IMR-90 (cell line): ENCODE measurements at regions not wholly inside any gene's neighbourhood (a gene's known extent, or its start where the extent isn't known, plus 50 kb on each side); places are given as distances from the start of the nearest gene placed in this dataset.

Experiments used
- ATAC-seq: fragments of 200-7000 bp; cut with Tn5 transposase; 2 replicates; pipeline ENCODE4 v1.9.1; 2020; ENCODE audit warnings: low read depth, mild to moderate bottlenecking, moderate library complexity
- BruUV-seq: library from RNA; stranded (reverse); fragments of 400-500 nt; replicated peaks from 2 replicates; lab custom pipeline; 2021; lab: Mats Ljungman, UMichigan
- CTCF ChIA-PET: fragments of 300-600 bp; formaldehyde crosslinking; extraction: SDS; loops from one replicate; lab custom pipeline; 2021; ENCODE audit warnings: antibody characterized with exemption; lab: Yijun Ruan, JAX
- POLR2A ChIA-PET: fragments of 300-600 bp; sonication (Branson Sonifier 250); formaldehyde crosslinking; loops from one replicate; lab custom pipeline; 2022; ENCODE audit warnings: antibody characterized with exemption; ENCODE audit not compliant: unreplicated experiment; lab: Charles Lee
- DNase-seq: peaks from one replicate; pipeline ENCODE4 v3.0.0; 2013
- H2AFZ ChIP-seq: replicated peaks from 2 replicates; pipeline ENCODE3; 2013; ENCODE audit warnings: low read length, mild to moderate bottlenecking; ENCODE audit not compliant: poor library complexity
- H2AK5ac ChIP-seq: 2 replicates; pipeline ENCODE4 v1.6.1; 2013; ENCODE audit warnings: low read depth, low read length, inconsistent platforms
- H2AK9ac ChIP-seq: replicated peaks from 2 replicates; pipeline ENCODE3; 2013; ENCODE audit warnings: mild to moderate bottlenecking, low read depth, low read length, moderate library complexity; ENCODE audit not compliant: poor library complexity
- H2BK120ac ChIP-seq: 2 replicates; pipeline ENCODE4 v1.6.1; 2013; ENCODE audit warnings: low read depth, low read length, inconsistent platforms
- H2BK15ac ChIP-seq: 3 replicates; pipeline ENCODE4 v1.6.1; 2013; ENCODE audit warnings: low read depth, low read length, inconsistent platforms
- H2BK20ac ChIP-seq: 2 replicates; pipeline ENCODE4 v1.6.1; 2013; ENCODE audit warnings: low read depth, mild to moderate bottlenecking, inconsistent platforms, low read length, moderate library complexity
- H2BK5ac ChIP-seq: 2 replicates; pipeline ENCODE4 v1.6.1; 2013; ENCODE audit warnings: mild to moderate bottlenecking, low read depth, low read length, inconsistent platforms; ENCODE audit not compliant: poor library complexity, severe bottlenecking
- H3K14ac ChIP-seq: replicated peaks from 2 replicates; pipeline ENCODE4 v1.6.1; 2013; ENCODE audit warnings: low read depth, low read length, inconsistent platforms
- H3K18ac ChIP-seq: 2 replicates; pipeline ENCODE4 v1.6.1; 2013; ENCODE audit warnings: low read depth, low read length, control low read depth
- H3K23ac ChIP-seq: 2 replicates; pipeline ENCODE4 v1.6.1; 2013; ENCODE audit warnings: low read depth, low read length, inconsistent platforms
- H3K27ac ChIP-seq: 2 replicates; pipeline ENCODE4 v1.5.1; 2013; ENCODE audit warnings: mild to moderate bottlenecking, control low read depth, low read length; ENCODE audit not compliant: insufficient read depth
- H3K27me3 ChIP-seq: 2 replicates; pipeline ENCODE4 v1.6.1; 2013; ENCODE audit warnings: low read length; ENCODE audit not compliant: control insufficient read depth, insufficient read depth
- H3K36me3 ChIP-seq: 2 replicates; pipeline ENCODE4 v1.6.1; 2013; ENCODE audit warnings: low read length, mixed read lengths; ENCODE audit not compliant: control insufficient read depth, insufficient read depth
- H3K4ac ChIP-seq: 2 replicates; pipeline ENCODE4 v1.6.1; 2013; ENCODE audit warnings: low read depth, low read length, inconsistent platforms
- H3K4me1 ChIP-seq: 2 replicates; pipeline ENCODE4 v1.6.1; 2013; ENCODE audit warnings: low read length, mixed read lengths; ENCODE audit not compliant: control insufficient read depth, insufficient read depth
- H3K4me2 ChIP-seq: 2 replicates; pipeline ENCODE4 v1.6.1; 2013; ENCODE audit warnings: low read depth, mild to moderate bottlenecking, control low read depth, low read length, moderate library complexity
- H3K4me3 ChIP-seq: 2 replicates; pipeline ENCODE4 v1.5.1; 2013; ENCODE audit warnings: low read depth, mild to moderate bottlenecking, control low read depth, low read length, moderate library complexity; ENCODE audit not compliant: insufficient read depth
- H3K56ac ChIP-seq: 2 replicates; pipeline ENCODE4 v1.6.1; 2013; ENCODE audit warnings: low read length, inconsistent platforms; ENCODE audit not compliant: insufficient read depth; ENCODE audit errors: extremely low read depth
- H3K79me1 ChIP-seq, 2 experiments: 2 replicates each; pipeline ENCODE4 v1.6.1; 2013; ENCODE audit warnings: low read length in 2 of 2, inconsistent platforms in 1 of 2, low read depth in 1 of 2
- H3K9ac ChIP-seq: 2 replicates; pipeline ENCODE4 v1.6.1; 2013; ENCODE audit warnings: low read depth, low read length, control low read depth
- H3K9me1 ChIP-seq: 2 replicates; pipeline ENCODE4 v1.6.1; 2013; ENCODE audit warnings: low read length, inconsistent platforms; ENCODE audit not compliant: insufficient read depth
- H3K9me3 ChIP-seq: 2 replicates; pipeline ENCODE4 v1.6.1; 2013; ENCODE audit warnings: low read length; ENCODE audit not compliant: control insufficient read depth, insufficient read depth
- H4K20me1 ChIP-seq: 2 replicates; pipeline ENCODE4 v1.6.1; 2013; ENCODE audit warnings: low read length, inconsistent platforms; ENCODE audit not compliant: insufficient read depth
- H4K5ac ChIP-seq: 2 replicates; pipeline ENCODE4 v1.6.1; 2013; ENCODE audit warnings: mild to moderate bottlenecking, low read depth, low read length, control low read depth
- H4K8ac ChIP-seq, 2 experiments: 2 replicates each; pipeline ENCODE4 v1.6.1; 2013; ENCODE audit warnings: low read depth in 2 of 2, low read length in 2 of 2, control low read depth in 1 of 2, inconsistent platforms in 1 of 2
- H4K91ac ChIP-seq: 2 replicates; pipeline ENCODE4 v1.6.1; 2013; ENCODE audit warnings: low read depth, low read length, inconsistent platforms; ENCODE audit not compliant: insufficient read depth
- BHLHE40 ChIP-seq: fragments of 150-350 bp; IDR thresholded peaks from 2 replicates; pipeline ENCODE4 v1.6.1; 2016; ENCODE audit warnings: mild to moderate bottlenecking, low read depth, low read length
- CEBPB ChIP-seq: IDR thresholded peaks from 2 replicates; pipeline ENCODE4 v1.6.1; 2012; ENCODE audit warnings: low read depth, low read length, improper control_type of control experiment
- CHD1 ChIP-seq: IDR thresholded peaks from 2 replicates; pipeline ENCODE4 v1.6.1; 2012; ENCODE audit warnings: low read depth, low read length, improper control_type of control experiment
- CTCF ChIP-seq: conservative IDR thresholded peaks from 2 replicates; pipeline ENCODE4 v1.5.1; 2012; ENCODE audit warnings: mild to moderate bottlenecking, low read depth, low read length, improper control_type of control experiment
- ELK1 ChIP-seq: fragments of 150-350 bp; IDR thresholded peaks from 2 replicates; pipeline ENCODE4 v1.6.1; 2016; ENCODE audit warnings: low read depth, mild to moderate bottlenecking, low read length, moderate library complexity, borderline replicate concordance
- FOS ChIP-seq: fragments of 150-350 bp; IDR thresholded peaks from 2 replicates; pipeline ENCODE4 v1.6.1; 2016; ENCODE audit warnings: low read depth, low read length
- MAFK ChIP-seq: IDR thresholded peaks from 2 replicates; pipeline ENCODE4 v1.6.1; 2012; ENCODE audit warnings: low read depth, low read length, improper control_type of control experiment
- MAZ ChIP-seq: IDR thresholded peaks from 2 replicates; pipeline ENCODE4 v1.6.1; 2012; ENCODE audit warnings: low read depth, mild to moderate bottlenecking, low read length, improper control_type of control experiment, moderate library complexity, borderline replicate concordance
- MXI1 ChIP-seq: IDR thresholded peaks from 2 replicates; pipeline ENCODE4 v1.6.1; 2012; ENCODE audit warnings: low read depth, mild to moderate bottlenecking, low read length, moderate library complexity, borderline replicate concordance
- NFE2L2 ChIP-seq: fragments of 150-350 bp; IDR thresholded peaks from 2 replicates; pipeline ENCODE4 v1.6.1; 2016; ENCODE audit warnings: low read depth, mild to moderate bottlenecking, low read length
- POLR2A ChIP-seq: IDR thresholded peaks from 2 replicates; pipeline ENCODE4 v1.6.1; 2012; ENCODE audit warnings: mild to moderate bottlenecking, low read depth, low read length
- RAD21 ChIP-seq: IDR thresholded peaks from 2 replicates; pipeline ENCODE4 v1.6.1; 2012; ENCODE audit warnings: low read length, improper control_type of control experiment
- RCOR1 ChIP-seq: IDR thresholded peaks from 2 replicates; pipeline ENCODE4 v1.6.1; 2012; ENCODE audit warnings: mild to moderate bottlenecking, low read length, improper control_type of control experiment; ENCODE audit not compliant: insufficient replicate concordance
- RFX5 ChIP-seq: IDR thresholded peaks from 2 replicates; pipeline ENCODE4 v1.8.0; 2012; ENCODE audit warnings: low read depth, mild to moderate bottlenecking, low read length, moderate library complexity
- SMC3 ChIP-seq: fragments of 150-350 bp; IDR thresholded peaks from 2 replicates; pipeline ENCODE4 v1.6.1; 2016; ENCODE audit warnings: low read depth, mild to moderate bottlenecking, antibody characterized with exemption, low read length, moderate library complexity
- USF2 ChIP-seq: fragments of 150-350 bp; IDR thresholded peaks from 2 replicates; pipeline ENCODE4 v1.6.1; 2017; ENCODE audit warnings: mild to moderate bottlenecking, antibody characterized with exemption, low read length, low read depth
- WGBS, 2 experiments: methylation state at CpG; one replicate each; pipeline versions ENCODE4 v1.1.5 to v1.1.7; 2013; ENCODE audit warnings: missing lambda C conversion rate in 2 of 2; ENCODE audit not compliant: insufficient read length in 1 of 2; ENCODE audit errors: extremely low coverage in 2 of 2; 5-methylcytosine and 5-hydroxymethylcytosine counted together
- dilution Hi-C: fragments of 300-500 bp; cut with HindIII; formaldehyde crosslinking; loops from one replicate; pipeline ENCODE4 v1.14.3; 2018; ENCODE audit warnings: low sequenced_read_pairs; ENCODE audit not compliant: unreplicated experiment
- in situ Hi-C: fragments of 300-500 bp; cut with MboI; formaldehyde crosslinking; loops from 3 replicates; pipeline ENCODE4 v1.14.3; 2019; ENCODE audit warnings: low sequenced_read_pairs, inconsistent platforms, mixed read lengths
- intact Hi-C: fragments of 100-400 bp; cut with micrococcal nuclease; formaldehyde crosslinking; loops from 2 replicates; pipeline ENCODE4 v1.10.0; 2022

- ChIA-PET CTCF (no interaction called here), POLR2A (no interaction called here)
- no peaks in the 10 kb centered on the region for H4K20me1 ChIP-seq
- H4K91ac ChIP-seq, result no peak overlapping the region
- no peak overlapping the region for H3K4ac ChIP-seq
- in situ Hi-C loops, result no loop called here
- H2BK15ac ChIP-seq, result no peak overlapping the region
- H3K79me1 ChIP-seq, result no peaks in the 10 kb centered on the region
- no peak overlapping the region for H4K5ac ChIP-seq
- H2AFZ ChIP-seq, result no peak overlapping the region
- no peak for ATAC-seq
- H3K14ac ChIP-seq, result no peak overlapping the region
- no peak overlapping the region for H3K27ac ChIP-seq
- H3K56ac ChIP-seq, result no peak overlapping the region
- H4K8ac ChIP-seq, result no peak overlapping the region
- dilution Hi-C loops, result no loop called here
- no TSS peak for BruUV-seq
- no peak overlapping the region for H2AK5ac ChIP-seq
- H3K4me1 ChIP-seq, result no peaks in the 10 kb centered on the region
- no peaks in the 10 kb centered on the region for H3K36me3 ChIP-seq
- H2BK5ac ChIP-seq, result no peak overlapping the region
- no peaks in the 10 kb centered on the region for H3K27me3 ChIP-seq
- intact Hi-C loops, result no loop called here
- WGBS, 2 experiments, result no CpG with 5 or more reads among the region's 2 CpGs
- H3K23ac ChIP-seq, result no peak overlapping the region
- peaks cover 21% of the 10 kb centered on the region for H3K9me3 ChIP-seq
- no peak overlapping the region for H3K4me2 ChIP-seq
- TF ChIP-seq ELK1 (no peak), MXI1 (no peak), RAD21 (no peak), NFE2L2 (no peak), FOS (no peak), MAZ (no peak), BHLHE40 (no peak), RCOR1 (no peak), CEBPB (no peak), CHD1 (no peak), SMC3 (no peak), MAFK (no peak), CTCF (no peak), POLR2A (no peak), RFX5 (no peak), USF2 (no peak)
- H3K9me1 ChIP-seq, result no peaks in the 10 kb centered on the region
- no peak overlapping the region for H3K4me3 ChIP-seq
- H3K18ac ChIP-seq, result no peak overlapping the region
- H2AK9ac ChIP-seq, result no peak overlapping the region
- no peak overlapping the region for H2BK120ac ChIP-seq
- H2BK20ac ChIP-seq, result no peak overlapping the region
- H3K9ac ChIP-seq, result no peak overlapping the region
- no peak for DNase-seq
Measured at GRCh38 chr4:35711127-35711526, 533.2 kb downstream of the ARAP2 start.
